ENCODE measurements at regions not wholly inside any gene's neighbourhood (a gene's known extent, or its start where the extent isn't known, plus 50 kb on each side); places are given as distances from the start of the nearest gene placed in this dataset.

DNA sequence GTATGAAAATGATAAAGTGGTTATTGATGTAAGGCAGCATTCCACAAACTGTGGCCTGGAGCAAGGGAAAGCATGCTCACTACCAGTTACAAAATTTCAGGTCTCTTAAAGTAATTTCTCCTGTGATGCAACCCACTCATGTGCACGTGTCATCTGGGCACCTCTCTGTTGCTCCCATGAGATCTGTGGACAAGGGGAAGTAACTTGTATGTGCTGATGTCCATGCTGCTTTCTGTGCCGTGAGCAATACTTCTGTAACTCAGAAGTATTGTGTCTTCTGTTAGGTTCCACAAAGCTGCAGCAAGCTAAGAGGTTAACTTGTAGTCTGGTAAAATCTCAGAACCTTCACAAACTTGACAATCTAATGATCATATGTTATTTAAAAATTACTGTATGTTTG lies 930.0 kb upstream of the SLITRK6 start:
- H3K4me1 ChIP-seq (replicated peaks) = no peaks in the 10 kb centered on the region
- no peak for TF ChIP-seq CTCF (IDR thresholded peaks at IDR 0.05)
- TF ChIP-seq POLR2A (IDR thresholded peaks at IDR 0.05) = no peak
- no peak for TF ChIP-seq POLR2AphosphoS5 (IDR thresholded peaks at IDR 0.05)
- H3K27ac ChIP-seq = no peak overlapping the region
- no peaks in the 10 kb centered on the region for H3K27me3 ChIP-seq (replicated peaks; ENCODE audit: insufficient read depth)
- intact Hi-C loops (cut with DNase I) = no loop called here
- H3K4me3 ChIP-seq = no peak overlapping the region
- 48% methylated on average over 2 of the region's 2 CpGs for WGBS
- DNase-seq (ENCODE audit: low spot score) = no peak
- H3K9me3 ChIP-seq = no peaks in the 10 kb centered on the region
- H3K36me3 ChIP-seq = no peaks in the 10 kb centered on the region

DNA sequence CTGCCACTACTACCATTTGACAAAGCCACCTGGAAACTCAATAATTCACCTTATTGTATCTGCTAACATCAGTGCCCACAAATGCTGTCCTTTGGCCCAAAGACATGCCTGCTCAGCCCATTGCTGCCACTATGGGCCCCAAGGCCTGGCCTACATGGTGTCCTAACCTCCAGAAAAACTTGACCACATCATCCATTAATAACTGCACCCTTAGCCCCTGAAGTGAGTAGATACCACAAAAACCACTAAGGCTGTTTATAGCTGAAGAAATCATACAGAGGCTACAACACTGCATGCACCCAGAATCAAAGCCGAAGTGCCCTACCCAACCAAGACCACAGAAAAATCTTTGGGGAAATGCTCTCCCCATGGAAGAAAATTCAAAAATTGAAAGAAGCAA lies 932.8 kb upstream of the SLITRK6 start:
- Histone ChIP-seq H3K27me3 (replicated peaks; ENCODE audit: insufficient read depth) (no peaks in the 10 kb centered on the region), H3K4me1 (replicated peaks) (no peaks in the 10 kb centered on the region), H3K36me3 (no peaks in the 10 kb centered on the region), H3K4me3 (no peak overlapping the region), H3K9me3 (no peaks in the 10 kb centered on the region), H3K27ac (no peak overlapping the region)
- 100% methylated on average over 1 of the region's 1 CpG for WGBS
- intact Hi-C loops (cut with DNase I) = no loop called here
- TF ChIP-seq CTCF (IDR thresholded peaks at IDR 0.05) (no peak), POLR2AphosphoS5 (IDR thresholded peaks at IDR 0.05) (no peak)
- DNase-seq (ENCODE audit: low spot score) = no peak

DNA sequence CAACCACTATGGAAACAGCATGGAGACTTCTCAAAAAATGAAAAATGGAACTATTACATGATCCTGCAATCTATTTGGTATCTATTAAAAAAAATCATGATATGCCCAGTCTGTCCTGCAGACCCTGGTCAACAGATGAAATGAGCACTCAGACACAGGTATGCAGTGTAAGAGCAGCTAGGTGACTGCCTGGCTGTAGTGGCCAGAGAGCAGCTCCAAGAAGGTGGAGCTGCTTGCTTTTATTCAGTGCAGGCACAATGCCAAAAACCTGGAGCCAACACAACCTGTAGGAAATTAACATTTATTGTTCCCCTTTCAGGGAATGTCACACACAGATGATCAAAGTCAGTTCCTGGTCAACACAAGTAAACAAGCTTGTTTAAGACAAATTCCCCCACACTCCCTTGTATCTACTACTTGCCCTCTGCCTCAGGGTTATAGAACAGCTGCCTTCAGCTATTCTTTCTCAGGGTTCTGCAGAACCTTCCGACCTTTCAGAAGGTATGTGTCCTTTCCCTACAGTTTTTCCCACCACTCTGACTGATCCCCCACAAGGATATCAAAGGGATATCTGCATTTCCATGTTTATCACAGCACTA lies 933.7 kb upstream of the SLITRK5 start:
- Histone ChIP-seq H3K27me3 (replicated peaks; ENCODE audit: insufficient read depth) (no peaks in the 10 kb centered on the region), H3K9me3 (no peaks in the 10 kb centered on the region), H3K4me3 (no peak overlapping the region), H3K36me3 (no peaks in the 10 kb centered on the region), H3K4me1 (replicated peaks) (no peaks in the 10 kb centered on the region), H3K27ac (no peak overlapping the region)
- DNase-seq (ENCODE audit: low spot score) = no peak
- WGBS = 81% methylated on average over 1 of the region's 1 CpG
- intact Hi-C loops (cut with DNase I) = no loop called here
- TF ChIP-seq POLR2A (IDR thresholded peaks at IDR 0.05) = no peak
- no peak for TF ChIP-seq CTCF (IDR thresholded peaks at IDR 0.05)

DNA sequence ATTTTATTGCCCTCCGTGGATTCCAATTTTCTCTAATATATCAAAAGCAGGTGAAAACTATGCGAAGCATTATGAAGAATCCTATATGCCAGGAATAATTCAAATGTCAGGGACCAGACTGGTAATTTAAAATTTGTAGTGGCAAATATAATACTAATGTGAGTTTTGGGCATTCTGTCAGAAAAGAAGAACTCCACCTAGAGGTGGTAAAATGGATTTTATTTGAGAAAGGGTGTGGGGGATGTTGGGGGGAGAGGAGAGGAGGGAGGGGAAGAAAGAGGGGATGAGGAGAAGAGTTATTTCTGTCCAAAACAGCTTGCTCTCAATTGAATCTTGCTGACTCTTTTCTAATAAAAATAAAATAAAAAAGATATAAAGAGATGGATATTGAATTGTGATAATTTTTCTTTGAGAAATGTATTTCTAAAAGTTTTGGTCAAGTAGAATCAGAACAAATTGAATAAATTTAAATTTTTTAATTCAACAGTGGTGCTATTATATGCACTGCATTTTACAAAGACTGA lies 929.3 kb upstream of the SLITRK5 start:
- Histone ChIP-seq H3K27ac (no peak overlapping the region), H3K4me1 (replicated peaks) (no peaks in the 10 kb centered on the region), H3K4me3 (no peak overlapping the region), H3K36me3 (no peaks in the 10 kb centered on the region), H3K9me3 (no peaks in the 10 kb centered on the region), H3K27me3 (replicated peaks; ENCODE audit: insufficient read depth) (no peaks in the 10 kb centered on the region)
- TF ChIP-seq CTCF (IDR thresholded peaks at IDR 0.05) = no peak
- no peak for TF ChIP-seq POLR2A (IDR thresholded peaks at IDR 0.05)
- no peak for TF ChIP-seq POLR2AphosphoS5 (IDR thresholded peaks at IDR 0.05)
- no peak for DNase-seq (ENCODE audit: low spot score)
- intact Hi-C loops (cut with DNase I) = no loop called here
- 62% methylated on average over 2 of the region's 2 CpGs for WGBS

DNA sequence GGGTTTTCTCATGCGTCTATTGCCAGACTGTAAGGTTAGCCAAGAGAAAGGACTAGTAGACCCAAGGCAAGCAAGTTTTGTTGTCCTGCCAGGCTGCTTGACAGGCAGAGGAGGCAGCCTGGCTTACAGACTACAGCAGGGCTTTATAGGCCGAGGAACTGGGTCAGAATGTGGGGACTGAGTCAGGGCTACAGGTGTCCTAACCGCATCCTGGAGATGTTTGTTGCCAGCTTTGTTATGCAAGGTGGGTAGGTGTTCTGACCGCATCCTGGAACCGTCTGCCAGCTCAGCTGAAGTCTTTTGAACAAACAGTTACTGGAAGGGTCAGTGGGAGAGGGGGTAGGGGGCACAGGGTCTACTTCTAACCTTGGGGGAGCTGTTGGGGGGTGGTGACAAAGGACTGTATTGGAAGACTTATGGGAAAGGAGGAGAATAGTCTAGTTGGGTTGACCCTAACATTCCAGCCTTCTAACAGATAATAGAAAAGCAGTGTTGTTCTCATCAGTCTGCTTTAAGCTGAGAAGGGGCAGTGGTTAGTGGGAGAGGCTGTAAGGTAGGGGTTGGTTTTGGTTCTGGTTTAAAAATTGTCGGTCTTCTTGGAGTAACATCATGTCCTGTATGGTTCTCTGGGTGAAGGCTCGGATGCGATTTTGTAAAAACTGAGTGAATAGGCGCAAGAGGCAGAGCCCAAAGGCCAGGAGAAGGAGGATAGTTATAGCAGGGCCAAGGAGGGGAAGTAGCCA lies 913.8 kb upstream of the SLITRK5 start:
- no peak overlapping the region for H3K27ac ChIP-seq
- WGBS = 78% methylated on average over 9 of the region's 9 CpGs
- H3K36me3 ChIP-seq = no peaks in the 10 kb centered on the region
- no peaks in the 10 kb centered on the region for H3K9me3 ChIP-seq
- intact Hi-C loops (cut with DNase I) = no loop called here
- DNase-seq (ENCODE audit: low spot score) = no peak
- TF ChIP-seq POLR2A (IDR thresholded peaks at IDR 0.05) (no peak), POLR2AphosphoS5 (IDR thresholded peaks at IDR 0.05) (no peak), CTCF (IDR thresholded peaks at IDR 0.05) (no peak)
- H3K4me3 ChIP-seq = no peak overlapping the region
- no peaks in the 10 kb centered on the region for H3K27me3 ChIP-seq (replicated peaks; ENCODE audit: insufficient read depth)
- no peaks in the 10 kb centered on the region for H3K4me1 ChIP-seq (replicated peaks)
